Endothelial cell of umbilical vein (primary cell): ENCODE measurements at regions not wholly inside any gene's neighbourhood (a gene's known extent, or its start where the extent isn't known, plus 50 kb on each side); places are given as distances from the start of the nearest gene placed in this dataset.

ENCODE experiments used
- BruUV-seq: library from RNA; stranded (reverse); fragments of 400-500 nt; replicated peaks from 2 replicates; lab custom pipeline; 2021; lab: Mats Ljungman, UMichigan
- CTCF ChIA-PET: fragments of 300-600, 350-600 bp; sonication (Branson Sonifier 250); formaldehyde crosslinking; loops from one replicate; lab custom pipeline; 2021; ENCODE audit warnings: antibody characterized with exemption, inconsistent platforms; lab: Charles Lee
- POLR2A ChIA-PET: fragments of 300-600, 350-600 bp; sonication (Branson Sonifier 250); formaldehyde crosslinking; loops from one replicate; lab custom pipeline; 2021; ENCODE audit warnings: antibody characterized with exemption, inconsistent platforms; lab: Charles Lee
- DNase-seq: peaks from one replicate; pipeline ENCODE4 v3.0.0-alpha.2; 2011; ENCODE audit warnings: low read depth, low spot score
- FAIRE-seq: peaks from 2 replicates; lab custom pipeline; 2011; peaks lifted over from hg19 to GRCh38; lab: Jason Lieb, UNC
- H2AFZ ChIP-seq: 2 replicates; pipeline ENCODE4 v1.6.0; 2012; ENCODE audit warnings: low read depth, low read length, control low read depth, inconsistent platforms
- H3K27ac ChIP-seq: 2 replicates; pipeline ENCODE4 v1.5.1; 2011; ENCODE audit warnings: low read depth, mild to moderate bottlenecking, control low read depth, low read length, moderate library complexity; ENCODE audit not compliant: insufficient read depth
- H3K27me3 ChIP-seq, 2 experiments: 2 replicates each; pipeline versions ENCODE4 v1.6.0 to v1.6.1; 2011; ENCODE audit warnings: low read length in 2 of 2, mixed read lengths in 1 of 2; ENCODE audit not compliant: control insufficient read depth in 2 of 2, insufficient read depth in 2 of 2
- H3K36me3 ChIP-seq, 2 experiments: 2 replicates in 1 of 2; 3 replicates in 1 of 2; pipeline ENCODE4 v1.5.1; 2011; ENCODE audit warnings: low read length in 2 of 2, mild to moderate bottlenecking in 1 of 2, moderate library complexity in 1 of 2; ENCODE audit not compliant: control insufficient read depth in 2 of 2, insufficient read depth in 2 of 2; ENCODE audit errors: extremely low read depth in 1 of 2
- H3K4me1 ChIP-seq: 3 replicates; pipeline ENCODE4 v1.5.1; 2011; ENCODE audit warnings: mild to moderate bottlenecking, low read length; ENCODE audit not compliant: control insufficient read depth, insufficient read depth; ENCODE audit errors: extremely low read depth
- H3K4me2 ChIP-seq: 2 replicates; pipeline ENCODE4 v1.6.1; 2011; ENCODE audit warnings: low read length, control low read depth, mixed read lengths; ENCODE audit not compliant: insufficient read depth
- H3K4me3 ChIP-seq, 3 experiments: fragments of 200-600 bp in 1 of 3; sonication (generic), shearing (Covaris generic) in 1 of 3; replicated peaks in 1 of 3; 2 replicates each; pipeline ENCODE4 v1.5.1; 2011 to 2016; ENCODE audit warnings: control low read depth in 3 of 3, low read length in 3 of 3, mild to moderate bottlenecking in 2 of 3, inconsistent platforms in 1 of 3, low read depth in 1 of 3, moderate library complexity in 1 of 3; ENCODE audit not compliant: insufficient read depth in 1 of 3
- H3K79me2 ChIP-seq: 2 replicates; pipeline ENCODE4 v1.6.0; 2012; ENCODE audit warnings: low read length, inconsistent platforms; ENCODE audit not compliant: control insufficient read depth, insufficient read depth
- H3K9ac ChIP-seq: replicated peaks from 2 replicates; pipeline ENCODE3; 2011; ENCODE audit warnings: low read length, control low read depth; ENCODE audit not compliant: insufficient read depth; ENCODE audit errors: extremely low read depth
- H3K9me1 ChIP-seq: replicated peaks from 3 replicates; pipeline ENCODE4 v1.6.0; 2011; ENCODE audit warnings: mild to moderate bottlenecking, low read length; ENCODE audit not compliant: control insufficient read depth, insufficient read depth; ENCODE audit errors: extremely low read depth
- H3K9me3 ChIP-seq: replicated peaks from 2 replicates; pipeline ENCODE4 v1.5.1; 2012; ENCODE audit warnings: low read length, inconsistent platforms; ENCODE audit not compliant: control insufficient read depth, insufficient read depth
- H4K20me1 ChIP-seq: replicated peaks from 2 replicates; pipeline ENCODE3; 2011; ENCODE audit warnings: mild to moderate bottlenecking, low read length; ENCODE audit not compliant: control insufficient read depth, insufficient read depth; ENCODE audit errors: extremely low read depth
- EZH2 ChIP-seq: IDR thresholded peaks from 2 replicates; pipeline ENCODE4 v1.6.1; 2012; ENCODE audit warnings: borderline replicate concordance, low read depth, mild to moderate bottlenecking, moderate library complexity, low read length, inconsistent platforms; ENCODE audit not compliant: severe bottlenecking
- FOS ChIP-seq: IDR thresholded peaks from 2 replicates; pipeline ENCODE4 v1.6.1; 2011; ENCODE audit warnings: mild to moderate bottlenecking, low read length, moderate library complexity, borderline replicate concordance; ENCODE audit not compliant: insufficient read depth
- GATA2 ChIP-seq: IDR thresholded peaks from 2 replicates; pipeline ENCODE4 v1.7.0; 2011; ENCODE audit warnings: low read depth, mild to moderate bottlenecking, moderate library complexity, mixed read lengths, low read length; ENCODE audit not compliant: insufficient read length, insufficient read depth
- JUN ChIP-seq: IDR thresholded peaks from 2 replicates; pipeline ENCODE4 v1.6.1; 2011; ENCODE audit warnings: borderline replicate concordance, low read depth; ENCODE audit not compliant: insufficient read length, insufficient read depth
- MYC ChIP-seq: IDR thresholded peaks from one replicate; pipeline ENCODE4 v1.6.1; 2011; ENCODE audit warnings: mild to moderate bottlenecking, low read depth, low read length
- POLR2A ChIP-seq: IDR thresholded peaks from 2 replicates; pipeline ENCODE4 v1.6.1; 2012; ENCODE audit warnings: low read depth, mild to moderate bottlenecking, control low read depth, low read length
- POLR2AphosphoS5 ChIP-seq: IDR thresholded peaks from 2 replicates; pipeline ENCODE4 v1.6.1; 2012; ENCODE audit warnings: low read depth, mild to moderate bottlenecking, control low read depth, low read length, moderate library complexity; ENCODE audit not compliant: insufficient read depth
- dilution Hi-C: fragments of 300-500 bp; cut with MboI; formaldehyde crosslinking; loops from one replicate; pipeline ENCODE4 v1.15.0; 2019; ENCODE audit warnings: low sequenced_read_pairs; ENCODE audit not compliant: extremely low pct_ligation_motif_present
- intact Hi-C: fragments of 100-400 bp; cut with micrococcal nuclease; formaldehyde crosslinking; loops from one replicate; pipeline ENCODE4 v1.10.0; 2022
- TF ChIP-seq, protein P1 (sequence below): IDR thresholded peaks from 2 replicates; pipeline ENCODE4 v1.6.1; 2011; ENCODE audit not compliant: insufficient read depth, insufficient read length
- TF ChIP-seq, protein P2 (sequence below), 2 donors: IDR thresholded peaks; 1 replicate in 1 of 2; 2 replicates in 1 of 2; pipeline ENCODE4 v1.5.1; 2011; ENCODE audit warnings: low read length in 2 of 2, mild to moderate bottlenecking in 2 of 2, moderate library complexity in 2 of 2, control low read depth in 1 of 2, inconsistent platforms in 1 of 2, low read depth in 1 of 2; ENCODE audit not compliant: insufficient read depth in 1 of 2; ENCODE audit errors: extremely low read depth in 1 of 2

DNA sequence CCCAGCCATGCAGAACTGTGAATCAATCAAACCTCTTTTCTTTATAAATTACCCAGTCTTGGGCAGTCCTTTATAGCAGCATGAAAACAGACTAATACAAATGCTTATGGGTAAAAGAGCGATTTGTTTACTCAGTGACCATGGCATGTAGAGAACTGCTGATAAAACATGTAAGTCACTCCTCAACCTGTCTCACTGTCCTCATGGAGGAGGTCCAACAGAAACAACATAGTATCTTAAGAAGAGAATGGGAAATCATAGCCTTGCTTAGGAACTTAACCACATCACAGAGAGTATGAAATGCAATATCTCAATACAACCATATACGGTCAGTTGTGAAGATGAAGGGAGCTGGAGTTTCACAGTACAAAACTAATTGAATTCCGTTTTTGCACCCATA is 1734.0 kb upstream of the RAG2 start:
- Histone ChIP-seq H3K27me3 (no peaks in the 10 kb centered on the region), H3K4me1 (no peaks in the 10 kb centered on the region), H2AFZ (no peak overlapping the region), H3K9me3 (no peaks in the 10 kb centered on the region), H3K79me2 (no peaks in the 10 kb centered on the region), H3K4me3 (no peak overlapping the region), H3K9ac (no peak overlapping the region), H3K4me2 (no peak overlapping the region), H4K20me1 (no peaks in the 10 kb centered on the region), H3K36me3 (no peaks in the 10 kb centered on the region), H3K9me1 (no peaks in the 10 kb centered on the region), H3K27ac (no peak overlapping the region)
- POLR2A ChIA-PET, result no interaction called here
- CTCF ChIA-PET, result no interaction called here
- DNase-seq (no peak), FAIRE-seq (no peak)
- intact Hi-C loops, result no loop called here
- TF ChIP-seq EZH2 (no peak), FOS (no peak), GATA2 (no peak)
- TF ChIP-seq, protein P1, sequence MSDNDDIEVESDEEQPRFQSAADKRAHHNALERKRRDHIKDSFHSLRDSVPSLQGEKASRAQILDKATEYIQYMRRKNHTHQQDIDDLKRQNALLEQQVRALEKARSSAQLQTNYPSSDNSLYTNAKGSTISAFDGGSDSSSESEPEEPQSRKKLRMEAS, result no peak
- BruUV-seq, result no TSS peak
- dilution Hi-C loops, result no loop called here

- ChIA-PET POLR2A (no interaction called here), CTCF (no interaction called here)
- Histone ChIP-seq H3K27me3 (no peaks in the 10 kb centered on the region), H3K9me3 (no peaks in the 10 kb centered on the region), H3K4me2 (no peak overlapping the region), H3K36me3 (no peaks in the 10 kb centered on the region), H4K20me1 (no peaks in the 10 kb centered on the region), H2AFZ (no peak overlapping the region), H3K79me2 (no peaks in the 10 kb centered on the region), H3K4me1 (no peaks in the 10 kb centered on the region), H3K27ac (no peak overlapping the region), H3K9ac (no peak overlapping the region), H3K4me3 (no peak overlapping the region), H3K9me1 (no peaks in the 10 kb centered on the region)
- no peak for TF ChIP-seq EZH2
- TF ChIP-seq JUN, result no peak
- TF ChIP-seq, protein P2, sequence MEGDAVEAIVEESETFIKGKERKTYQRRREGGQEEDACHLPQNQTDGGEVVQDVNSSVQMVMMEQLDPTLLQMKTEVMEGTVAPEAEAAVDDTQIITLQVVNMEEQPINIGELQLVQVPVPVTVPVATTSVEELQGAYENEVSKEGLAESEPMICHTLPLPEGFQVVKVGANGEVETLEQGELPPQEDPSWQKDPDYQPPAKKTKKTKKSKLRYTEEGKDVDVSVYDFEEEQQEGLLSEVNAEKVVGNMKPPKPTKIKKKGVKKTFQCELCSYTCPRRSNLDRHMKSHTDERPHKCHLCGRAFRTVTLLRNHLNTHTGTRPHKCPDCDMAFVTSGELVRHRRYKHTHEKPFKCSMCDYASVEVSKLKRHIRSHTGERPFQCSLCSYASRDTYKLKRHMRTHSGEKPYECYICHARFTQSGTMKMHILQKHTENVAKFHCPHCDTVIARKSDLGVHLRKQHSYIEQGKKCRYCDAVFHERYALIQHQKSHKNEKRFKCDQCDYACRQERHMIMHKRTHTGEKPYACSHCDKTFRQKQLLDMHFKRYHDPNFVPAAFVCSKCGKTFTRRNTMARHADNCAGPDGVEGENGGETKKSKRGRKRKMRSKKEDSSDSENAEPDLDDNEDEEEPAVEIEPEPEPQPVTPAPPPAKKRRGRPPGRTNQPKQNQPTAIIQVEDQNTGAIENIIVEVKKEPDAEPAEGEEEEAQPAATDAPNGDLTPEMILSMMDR (IDR thresholded peaks at IDR 0.05; ENCODE audit: extremely low read depth in 1 of 2, insufficient read depth in 1 of 2, low read depth in 1 of 2, low read length in 2 of 2), result no peak
- no peak for TF ChIP-seq MYC
- TF ChIP-seq POLR2A, result no peak
- no peak for TF ChIP-seq FOS
- TF ChIP-seq, protein P1, result no peak
- TF ChIP-seq POLR2AphosphoS5, result no peak
- no peak for TF ChIP-seq GATA2
- no peak for DNase-seq
- FAIRE-seq, result no peak
- no TSS peak for BruUV-seq
- dilution Hi-C loops (no loop called here), intact Hi-C loops (no loop called here)
Measured at GRCh38 chr11:38330578-38330977, 1732.5 kb upstream of the RAG2 start.
